GM21786 (cell line): ENCODE measurements at regions not wholly inside any gene's neighbourhood (a gene's known extent, or its start where the extent isn't known, plus 50 kb on each side); places are given as distances from the start of the nearest gene placed in this dataset.

Source experiments
- ATAC-seq: cut with Tn5 transposase; IDR thresholded peaks from one replicate; pipeline ENCODE4 v1.9.1; 2021; ENCODE audit not compliant: unreplicated experiment

GRCh38 chr3:64825404-64826120, 137.8 kb upstream of the ADAMTS9 start:
- ATAC-seq, result no peak

GRCh38 chr3:64824394-64824909, 136.7 kb upstream of the ADAMTS9 start:
- ATAC-seq, result no peak

GRCh38 chr3:64818196-64818595, 130.4 kb upstream of the ADAMTS9 start:
- no peak for ATAC-seq

- ATAC-seq, result no peak
These were observed 128.6 kb upstream of the ADAMTS9 start for GRCh38 chr3:64816355-64816754.

- no peak for ATAC-seq
These were observed 128.0 kb upstream of the ADAMTS9 start for GRCh38 chr3:64815789-64816188.

- ATAC-seq, result no peak
These were observed 127.4 kb upstream of the ADAMTS9 start for GRCh38 chr3:64815195-64815631.

GRCh38 chr3:64814351-64814750, 126.6 kb upstream of the ADAMTS9 start:
- no peak for ATAC-seq

GRCh38 chr3:64813326-64813725, 125.5 kb upstream of the ADAMTS9 start:
- no peak for ATAC-seq

GRCh38 chr3:64809086-64809485, 121.3 kb upstream of the ADAMTS9 start:
- ATAC-seq, result no peak

GRCh38 chr3:64808061-64808460, 120.3 kb upstream of the ADAMTS9 start:
- no peak for ATAC-seq

- ATAC-seq, result no peak
These were observed 119.1 kb upstream of the ADAMTS9 start for GRCh38 chr3:64806668-64807605.

GRCh38 chr3:64805978-64806377, 118.2 kb upstream of the ADAMTS9 start:
- no peak for ATAC-seq

GRCh38 chr3:64805248-64805647, 117.4 kb upstream of the ADAMTS9 start:
- no peak for ATAC-seq

GRCh38 chr3:64803469-64803868, 115.7 kb upstream of the ADAMTS9 start:
- ATAC-seq, result no peak

GRCh38 chr3:64802460-64802859, 114.7 kb upstream of the ADAMTS9 start:
- ATAC-seq, result no peak

GRCh38 chr3:64801856-64802255, 114.1 kb upstream of the ADAMTS9 start:
- ATAC-seq, result no peak

- no peak for ATAC-seq
These were observed 111.8 kb upstream of the ADAMTS9 start for GRCh38 chr3:64799606-64800005.

- ATAC-seq, result no peak
These were observed 110.5 kb upstream of the ADAMTS9 start for GRCh38 chr3:64798316-64798715.

- no peak for ATAC-seq
These were observed 109.0 kb upstream of the ADAMTS9 start for GRCh38 chr3:64796607-64797399.

- no peak for ATAC-seq
These were observed 104.6 kb upstream of the ADAMTS9 start for GRCh38 chr3:64792445-64792844.

GRCh38 chr3:64789111-64789510, 101.3 kb upstream of the ADAMTS9 start:
- ATAC-seq, result no peak
